WTC11 (cell line): ENCODE measurements at regions not wholly inside any gene's neighbourhood (a gene's known extent, or its start where the extent isn't known, plus 50 kb on each side); places are given as distances from the start of the nearest gene placed in this dataset.

Experiments used
- ATAC-seq: fragments of 200-7000 bp; cut with Tn5 transposase; 2 replicates; pipeline ENCODE4 v1.10.0; 2021; ENCODE audit warnings: mild to moderate bottlenecking, moderate library complexity
- CTCF ChIA-PET: fragments of 300-600 bp; sonication (Branson Sonifier 250); formaldehyde crosslinking; loops from one replicate; lab custom pipeline; 2021; ENCODE audit warnings: antibody characterized with exemption; lab: Charles Lee
- POLR2A ChIA-PET: fragments of 350-600 bp; sonication (Branson Sonifier 250); formaldehyde crosslinking; loops from one replicate; lab custom pipeline; 2021; ENCODE audit warnings: antibody characterized with exemption; lab: Charles Lee
- DNase-seq: peaks from one replicate; pipeline ENCODE4 v3.0.0; 2021; ENCODE audit warnings: low spot score
- H3K27ac Mint-ChIP-seq: 2 replicates; pipeline ENCODE4 v1.8.0; 2021; ENCODE audit warnings: mixed read lengths
- H3K27me3 Mint-ChIP-seq: 2 replicates; pipeline ENCODE4 v1.8.0; 2021; ENCODE audit warnings: low read depth, mild to moderate bottlenecking, moderate library complexity, mixed read lengths
- H3K36me3 Mint-ChIP-seq: 2 replicates; pipeline ENCODE4 v1.8.0; 2021; ENCODE audit warnings: mixed read lengths
- H3K4me1 Mint-ChIP-seq: 2 replicates; pipeline ENCODE4 v1.8.0; 2022; ENCODE audit warnings: mixed read lengths
- H3K4me3 Mint-ChIP-seq: 2 replicates; pipeline ENCODE4 v1.8.0; 2021; ENCODE audit warnings: mild to moderate bottlenecking, moderate library complexity, mixed read lengths
- H3K9me3 Mint-ChIP-seq: 2 replicates; pipeline ENCODE4 v1.8.0; 2021; ENCODE audit warnings: mixed read lengths
- ATF6 ChIP-seq: sonication (generic); formaldehyde crosslinking; IDR thresholded peaks from 2 replicates; pipeline ENCODE4 v1.8.1; 2023; ENCODE audit warnings: mild to moderate bottlenecking, missing genetic modification reagents
- CBFB ChIP-seq: sonication (generic); formaldehyde crosslinking; IDR thresholded peaks from 2 replicates; pipeline ENCODE4 v1.8.1; 2022; ENCODE audit warnings: mild to moderate bottlenecking, low read depth, missing genetic modification reagents
- CDX4 ChIP-seq: fragments of 250-450 bp; sonication (Bioruptor Pico); IDR thresholded peaks from 2 replicates; pipeline ENCODE4 v1.9.0; 2021; ENCODE audit warnings: moderate library complexity, mild to moderate bottlenecking, inconsistent platforms, borderline replicate concordance
- CREB1 ChIP-seq: sonication (generic); formaldehyde crosslinking; IDR thresholded peaks from 2 replicates; pipeline ENCODE4 v1.8.0; 2023; ENCODE audit warnings: mild to moderate bottlenecking, missing genetic modification reagents
- EMX1 ChIP-seq: fragments of 250-450 bp; sonication (Bioruptor Pico); IDR thresholded peaks from 2 replicates; pipeline ENCODE4 v1.8.0; 2021; ENCODE audit warnings: mild to moderate bottlenecking
- GTF2I ChIP-seq: fragments of 250-450 bp; sonication (Bioruptor Pico); conservative IDR thresholded peaks from 2 replicates; pipeline ENCODE4 v1.4.0; 2021; ENCODE audit warnings: mild to moderate bottlenecking
- HMGA2 ChIP-seq: fragments of 250-450 bp; sonication (Bioruptor Pico); IDR thresholded peaks from 2 replicates; pipeline ENCODE4 v1.4.0; 2021; ENCODE audit warnings: mild to moderate bottlenecking, moderate library complexity
- JAZF1 ChIP-seq: fragments of 250-450 bp; sonication (Bioruptor Pico); IDR thresholded peaks from 2 replicates; pipeline ENCODE4 v1.9.0; 2021; ENCODE audit warnings: moderate library complexity, mild to moderate bottlenecking, inconsistent platforms
- NFYB ChIP-seq: sonication (generic); formaldehyde crosslinking; conservative IDR thresholded peaks from 2 replicates; pipeline ENCODE4 v1.8.0; 2022; ENCODE audit warnings: low read depth, missing genetic modification reagents
- SMAD3 ChIP-seq: sonication (generic); formaldehyde crosslinking; IDR thresholded peaks from 2 replicates; pipeline ENCODE4 v1.8.0; 2022; ENCODE audit warnings: missing genetic modification reagents, mild to moderate bottlenecking, borderline replicate concordance
- SP1 ChIP-seq: sonication (generic); formaldehyde crosslinking; conservative IDR thresholded peaks from 2 replicates; pipeline ENCODE4 v1.8.1; 2022; ENCODE audit warnings: missing genetic modification reagents
- TEAD1 ChIP-seq: sonication (generic); formaldehyde crosslinking; IDR thresholded peaks from 2 replicates; pipeline ENCODE4 v1.8.0; 2022; ENCODE audit warnings: mild to moderate bottlenecking, missing genetic modification reagents
- ZNF121 ChIP-seq: sonication (generic); formaldehyde crosslinking; IDR thresholded peaks from 2 replicates; pipeline ENCODE4 v1.8.0; 2023; ENCODE audit warnings: missing genetic modification reagents
- ZNF512 ChIP-seq: sonication (generic); formaldehyde crosslinking; IDR thresholded peaks from 2 replicates; pipeline ENCODE4 v1.8.1; 2022; ENCODE audit warnings: missing genetic modification reagents, borderline replicate concordance
- TF ChIP-seq, protein P1 (sequence below): fragments of 200-600 bp; IDR thresholded peaks from 2 replicates; pipeline ENCODE4 v1.8.0; 2022; ENCODE audit warnings: antibody characterized with exemption
- TF ChIP-seq, protein P2 (sequence below): sonication (generic); formaldehyde crosslinking; IDR thresholded peaks from 2 replicates; pipeline ENCODE4 v1.8.1; 2023; ENCODE audit warnings: mild to moderate bottlenecking, missing genetic modification reagents
- TF ChIP-seq, protein P3 (sequence below): fragments of 250-450 bp; sonication (Bioruptor Pico); IDR thresholded peaks from 2 replicates; pipeline ENCODE4 v1.9.0; 2021; ENCODE audit warnings: mild to moderate bottlenecking
- TF ChIP-seq, protein P4 (sequence below): fragments of 250-450 bp; sonication (Bioruptor Pico); conservative IDR thresholded peaks from 2 replicates; pipeline ENCODE4 v1.9.0; 2021; ENCODE audit warnings: mild to moderate bottlenecking

- ATAC-seq (no peak), DNase-seq (no peak)
- TF ChIP-seq CBFB (CRISPR knock-in tag) (no peak), CREB1 (CRISPR knock-in tag) (no peak), GTF2I (CRISPR knock-in tag) (no peak), SMAD3 (CRISPR knock-in tag) (no peak), ATF6 (CRISPR knock-in tag) (no peak), ZNF121 (CRISPR knock-in tag) (no peak), JAZF1 (CRISPR knock-in tag) (no peak), CDX4 (no peak), HMGA2 (no peak), NFYB (CRISPR knock-in tag) (no peak), SP1 (CRISPR knock-in tag) (no peak), TEAD1 (no peak), EMX1 (CRISPR knock-in tag) (no peak)
- TF ChIP-seq, protein P1, sequence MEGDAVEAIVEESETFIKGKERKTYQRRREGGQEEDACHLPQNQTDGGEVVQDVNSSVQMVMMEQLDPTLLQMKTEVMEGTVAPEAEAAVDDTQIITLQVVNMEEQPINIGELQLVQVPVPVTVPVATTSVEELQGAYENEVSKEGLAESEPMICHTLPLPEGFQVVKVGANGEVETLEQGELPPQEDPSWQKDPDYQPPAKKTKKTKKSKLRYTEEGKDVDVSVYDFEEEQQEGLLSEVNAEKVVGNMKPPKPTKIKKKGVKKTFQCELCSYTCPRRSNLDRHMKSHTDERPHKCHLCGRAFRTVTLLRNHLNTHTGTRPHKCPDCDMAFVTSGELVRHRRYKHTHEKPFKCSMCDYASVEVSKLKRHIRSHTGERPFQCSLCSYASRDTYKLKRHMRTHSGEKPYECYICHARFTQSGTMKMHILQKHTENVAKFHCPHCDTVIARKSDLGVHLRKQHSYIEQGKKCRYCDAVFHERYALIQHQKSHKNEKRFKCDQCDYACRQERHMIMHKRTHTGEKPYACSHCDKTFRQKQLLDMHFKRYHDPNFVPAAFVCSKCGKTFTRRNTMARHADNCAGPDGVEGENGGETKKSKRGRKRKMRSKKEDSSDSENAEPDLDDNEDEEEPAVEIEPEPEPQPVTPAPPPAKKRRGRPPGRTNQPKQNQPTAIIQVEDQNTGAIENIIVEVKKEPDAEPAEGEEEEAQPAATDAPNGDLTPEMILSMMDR = no peak
- TF ChIP-seq, protein P2, sequence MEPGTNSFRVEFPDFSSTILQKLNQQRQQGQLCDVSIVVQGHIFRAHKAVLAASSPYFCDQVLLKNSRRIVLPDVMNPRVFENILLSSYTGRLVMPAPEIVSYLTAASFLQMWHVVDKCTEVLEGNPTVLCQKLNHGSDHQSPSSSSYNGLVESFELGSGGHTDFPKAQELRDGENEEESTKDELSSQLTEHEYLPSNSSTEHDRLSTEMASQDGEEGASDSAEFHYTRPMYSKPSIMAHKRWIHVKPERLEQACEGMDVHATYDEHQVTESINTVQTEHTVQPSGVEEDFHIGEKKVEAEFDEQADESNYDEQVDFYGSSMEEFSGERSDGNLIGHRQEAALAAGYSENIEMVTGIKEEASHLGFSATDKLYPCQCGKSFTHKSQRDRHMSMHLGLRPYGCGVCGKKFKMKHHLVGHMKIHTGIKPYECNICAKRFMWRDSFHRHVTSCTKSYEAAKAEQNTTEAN (CRISPR knock-in tag) = no peak
- TF ChIP-seq, protein P3, sequence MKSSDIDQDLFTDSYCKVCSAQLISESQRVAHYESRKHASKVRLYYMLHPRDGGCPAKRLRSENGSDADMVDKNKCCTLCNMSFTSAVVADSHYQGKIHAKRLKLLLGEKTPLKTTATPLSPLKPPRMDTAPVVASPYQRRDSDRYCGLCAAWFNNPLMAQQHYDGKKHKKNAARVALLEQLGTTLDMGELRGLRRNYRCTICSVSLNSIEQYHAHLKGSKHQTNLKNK (CRISPR knock-in tag) = no peak
- peaks cover 7% of the 10 kb centered on the region for H3K9me3 Mint-ChIP-seq
- H3K4me3 Mint-ChIP-seq = no peak overlapping the region
- no peaks in the 10 kb centered on the region for H3K36me3 Mint-ChIP-seq
- H3K4me1 Mint-ChIP-seq = 0 out of 2 replicates have a peak, but pooled peaks cover 3% of the 10 kb centered on the region
- POLR2A ChIA-PET = no interaction called here
- H3K27ac Mint-ChIP-seq = no peak overlapping the region
- CTCF ChIA-PET = no interaction called here
- H3K27me3 Mint-ChIP-seq = no peaks in the 10 kb centered on the region
Measured at GRCh38 chr4:35423104-35423503, 821.2 kb downstream of the ARAP2 start.

GRCh38 chr4:35447474-35447873, 796.8 kb downstream of the ARAP2 start:
- TF ChIP-seq ZNF512 (CRISPR knock-in tag) = 0 out of 2 replicates have a peak, but pooled peaks have one; percentile 29
- TF ChIP-seq, protein P4, sequence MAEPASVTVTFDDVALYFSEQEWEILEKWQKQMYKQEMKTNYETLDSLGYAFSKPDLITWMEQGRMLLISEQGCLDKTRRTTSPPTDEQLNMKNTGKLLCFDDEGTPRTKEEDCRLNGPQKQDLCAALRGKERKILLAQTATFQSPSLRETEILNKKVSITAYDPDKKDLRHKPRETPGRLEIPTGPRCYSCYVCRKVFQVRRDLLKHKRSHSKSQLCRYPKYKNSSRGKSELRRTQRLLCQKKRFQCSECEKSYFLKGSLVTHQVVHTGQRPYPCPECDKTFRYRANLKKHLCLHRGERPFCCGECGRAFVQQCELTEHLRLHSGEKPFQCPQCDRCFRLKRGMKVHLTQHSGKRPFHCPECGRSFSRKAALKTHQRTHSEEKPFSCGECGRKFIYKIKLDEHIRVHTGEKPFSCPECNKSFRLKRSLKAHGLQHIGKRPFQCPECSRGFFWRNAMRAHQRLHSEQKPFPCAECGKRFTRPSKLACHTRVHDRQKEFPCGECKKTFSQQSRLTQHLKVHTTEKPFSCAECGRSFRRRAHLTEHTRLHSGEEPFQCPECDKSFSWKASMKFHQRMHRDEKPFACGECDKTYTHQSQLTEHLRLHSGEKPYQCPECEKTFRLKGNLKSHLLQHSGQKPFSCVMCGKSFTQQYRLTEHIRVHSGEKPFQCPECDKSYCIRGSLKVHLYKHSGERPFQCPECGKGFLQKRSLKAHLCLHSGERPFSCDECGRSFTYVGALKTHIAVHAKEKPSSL (CRISPR knock-in tag) = no peak
- TF ChIP-seq, all 79 proteins: peak for 1
- peaks cover 35% of the 10 kb centered on the region for H3K9me3 Mint-ChIP-seq
- H3K4me3 Mint-ChIP-seq = no peak overlapping the region
- no peak for ATAC-seq
- no peaks in the 10 kb centered on the region for H3K4me1 Mint-ChIP-seq
- no peak for DNase-seq
- no peak overlapping the region for H3K27ac Mint-ChIP-seq
- CTCF ChIA-PET = no interaction called here
- POLR2A ChIA-PET = no interaction called here
- H3K27me3 Mint-ChIP-seq = no peaks in the 10 kb centered on the region
- H3K36me3 Mint-ChIP-seq = peaks cover 16% of the 10 kb centered on the region
